Amniotic stem cell (primary cell): ENCODE measurements at regions not wholly inside any gene's neighbourhood (a gene's known extent, or its start where the extent isn't known, plus 50 kb on each side); places are given as distances from the start of the nearest gene placed in this dataset.
A peak's percentile ranks its signal among the peaks of the same experiment; 100 is the strongest.
"Not testable (repeated sequence)": the region's sequence is repeated elsewhere in the genome, so short reads cannot be mapped to it uniquely, and the experiment has no call there.

Experiments
- DNase-seq: peaks from one replicate; lab custom pipeline; 2025; lab: John Stamatoyannopoulos, UW

DNA sequence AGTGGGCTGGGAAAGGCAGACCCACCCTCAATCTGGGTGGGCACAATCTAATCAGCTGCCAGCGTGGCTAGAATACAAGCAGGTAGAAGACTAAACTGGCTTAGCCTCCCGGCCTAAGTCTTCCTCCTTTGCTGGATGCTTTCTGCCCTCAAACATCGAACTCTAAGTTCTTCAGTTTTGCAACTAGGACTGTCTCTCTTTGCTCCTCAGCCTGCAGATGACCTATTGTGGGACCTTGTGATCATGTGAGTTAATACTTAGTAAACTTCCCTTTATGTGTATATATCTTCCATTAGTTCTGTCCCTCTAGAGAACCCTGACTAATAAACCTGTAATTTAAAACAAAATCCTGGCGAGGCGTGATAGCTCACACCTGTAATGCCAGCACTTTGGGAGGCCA is 51.8 kb upstream of the SLC39A8 start:
- DNase-seq = not testable (repeated sequence)

DNA sequence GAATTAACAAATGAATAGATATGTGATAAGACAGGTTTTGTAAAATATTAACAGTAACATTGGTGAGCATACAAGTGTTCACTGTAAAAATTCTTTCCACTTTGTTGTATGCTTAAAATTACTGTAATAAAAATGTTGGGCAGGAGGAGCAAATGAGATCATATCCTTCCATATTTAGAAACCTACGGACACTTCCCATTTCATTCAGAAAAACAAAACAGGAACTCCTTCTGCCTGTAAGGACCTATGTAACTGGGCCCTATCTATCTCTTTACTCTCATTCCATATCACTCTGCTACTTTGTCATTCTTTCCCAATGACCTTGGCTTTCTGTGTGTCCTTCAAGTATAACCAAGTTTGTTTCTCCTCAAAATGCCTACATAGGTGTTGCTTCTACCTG is 53.7 kb upstream of the SLC39A8 start:
- DNase-seq = no peak

DNA sequence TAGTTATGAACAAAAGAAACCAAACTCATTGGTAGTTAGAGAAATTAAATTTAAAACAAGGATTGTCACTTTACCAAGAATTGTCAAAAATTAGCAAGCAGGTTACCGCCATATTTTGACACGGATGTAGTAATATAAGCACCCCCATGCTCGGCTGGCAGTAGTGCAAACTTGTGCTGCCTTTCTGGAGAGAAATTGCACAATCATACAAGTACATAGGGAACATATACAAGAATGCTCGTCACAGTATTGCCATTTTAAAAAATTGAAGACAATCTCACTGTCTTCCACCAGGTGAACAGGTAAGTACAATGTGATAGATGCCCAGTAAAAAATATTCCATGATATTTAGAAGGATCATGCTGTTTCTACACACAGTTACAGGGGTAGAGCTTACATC is 55.6 kb upstream of the SLC39A8 start:
- no peak for DNase-seq

GRCh38 chr4:102402223-102402622 is 56.9 kb upstream of the SLC39A8 start:
- no peak for DNase-seq

GRCh38 chr4:102403116-102403515 is 57.8 kb upstream of the SLC39A8 start:
- DNase-seq = no peak

GRCh38 chr4:102404431-102404969 is 59.2 kb upstream of the SLC39A8 start:
- no peak for DNase-seq

GRCh38 chr4:102405821-102406401 is 60.6 kb upstream of the SLC39A8 start:
- no peak for DNase-seq

DNA sequence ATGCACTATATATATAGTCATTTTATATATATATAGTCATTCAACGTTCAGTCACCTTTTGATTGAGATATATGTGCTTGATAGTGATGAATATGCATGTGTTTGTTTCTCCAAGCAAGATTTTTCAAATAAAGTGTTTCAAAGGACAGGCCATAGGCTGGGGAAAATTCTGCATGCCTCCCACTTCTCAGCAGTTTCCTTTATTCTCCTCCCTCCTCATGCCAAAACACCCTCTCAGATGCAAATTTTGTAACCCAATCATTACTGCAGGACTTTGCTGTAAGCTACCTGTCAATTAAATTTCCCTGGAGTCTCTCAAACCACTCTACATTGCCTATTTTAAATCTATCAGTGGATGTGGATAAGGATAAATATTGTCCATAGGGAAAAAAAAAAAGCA is 65.6 kb upstream of the SLC39A8 start:
- not testable (repeated sequence) for DNase-seq

GRCh38 chr4:102411408-102411807 is 66.1 kb upstream of the SLC39A8 start:
- no peak for DNase-seq

DNA sequence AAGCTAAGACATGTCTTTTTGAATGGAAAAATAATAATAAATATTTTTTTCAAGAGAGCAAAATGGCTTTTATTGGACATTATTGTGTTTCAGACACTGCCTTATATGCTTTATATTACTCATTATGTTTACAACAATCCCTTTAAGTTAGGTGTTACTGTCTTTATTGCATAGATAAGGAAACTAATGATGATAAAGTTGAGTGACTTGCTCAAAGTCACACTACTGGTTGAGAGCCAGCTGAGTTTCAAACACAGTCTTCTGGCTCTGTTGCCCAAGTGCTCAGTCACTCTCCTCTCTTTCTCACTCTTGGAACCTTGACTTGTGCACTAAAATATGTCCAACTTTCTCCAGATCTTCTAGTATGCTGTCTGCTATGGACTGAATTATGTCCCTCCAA is 71.5 kb upstream of the SLC39A8 start:
- DNase-seq = no peak

- DNase-seq = no peak
Measured at GRCh38 chr4:102420563-102421398, 75.5 kb upstream of the SLC39A8 start.

GRCh38 chr4:102422843-102423242 is 77.6 kb upstream of the SLC39A8 start:
- DNase-seq = no peak

DNA sequence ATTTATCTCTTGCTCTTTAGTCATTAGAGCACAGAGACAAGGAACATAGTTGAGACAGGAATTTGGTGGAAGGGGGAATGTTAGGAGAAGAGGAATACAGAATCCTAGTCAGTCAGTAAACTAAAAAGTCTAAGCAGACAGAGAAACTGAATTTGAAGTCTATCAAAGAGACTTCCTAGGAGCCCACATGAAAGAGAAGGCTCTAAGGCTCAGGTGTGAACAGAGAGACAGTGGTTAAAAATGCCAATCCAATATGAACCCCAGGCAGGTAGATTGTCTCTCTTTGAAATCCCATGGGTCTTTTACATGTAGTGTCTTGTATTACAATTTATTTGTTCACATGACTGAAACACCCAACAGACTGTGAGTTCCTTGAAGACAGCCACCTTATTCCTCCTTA is 77.8 kb upstream of the NFKB1 start:
- no peak for DNase-seq

DNA sequence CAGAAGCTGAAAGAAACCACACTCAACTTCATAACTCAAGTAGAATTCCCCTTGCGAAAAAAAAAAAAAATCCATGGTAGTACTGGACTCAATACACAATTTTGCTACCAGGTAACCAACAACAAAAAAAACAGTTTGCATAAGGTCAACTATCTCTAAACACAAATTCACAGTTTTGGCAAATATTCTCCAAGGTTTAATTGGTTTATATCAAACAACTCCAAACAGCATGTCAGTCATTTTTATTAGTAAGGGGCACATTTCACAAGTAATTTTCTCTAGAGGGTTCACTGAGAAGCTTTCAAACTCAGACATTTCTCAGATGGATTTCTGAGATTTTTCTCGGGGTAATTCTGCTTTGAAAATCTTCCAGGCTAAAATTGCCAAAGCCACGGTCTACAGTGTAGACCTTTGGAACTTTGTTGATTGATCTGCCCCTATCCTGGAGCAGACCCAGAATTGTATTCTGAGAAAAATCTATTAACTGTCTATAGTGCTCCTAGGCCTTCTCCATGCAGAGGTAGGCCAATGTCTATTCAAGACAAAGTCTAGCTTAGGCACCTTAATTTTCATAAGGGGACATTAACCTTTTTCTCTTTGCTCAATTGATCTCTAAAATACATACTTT is 73.7 kb upstream of the NFKB1 start:
- DNase-seq = no peak

- no peak for DNase-seq
Measured at GRCh38 chr4:102428122-102428521, 73.0 kb upstream of the NFKB1 start.

DNA sequence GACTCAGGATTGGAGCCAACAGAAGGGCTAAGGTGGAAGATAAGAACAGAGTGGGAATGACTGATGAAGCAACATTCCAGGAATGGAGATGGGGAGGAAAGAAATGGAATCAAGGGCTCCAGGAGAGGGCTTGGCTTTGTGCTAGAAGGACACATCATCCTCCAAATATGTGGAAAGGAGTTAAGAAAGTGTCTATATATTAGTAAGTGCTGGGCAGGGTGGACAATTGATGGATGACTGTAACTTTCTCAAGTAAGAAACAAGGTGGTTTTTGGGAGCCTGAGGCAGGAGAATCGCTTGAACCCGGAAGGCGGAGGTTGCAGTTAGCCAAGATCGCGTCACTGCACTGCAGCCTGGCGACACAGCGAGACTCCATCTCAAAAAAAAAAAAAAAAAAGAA is 71.6 kb upstream of the NFKB1 start:
- DNase-seq = peak; percentile 47

GRCh38 chr4:102430461-102430910 is 70.7 kb upstream of the NFKB1 start:
- no peak for DNase-seq

GRCh38 chr4:102431608-102431961 is 69.6 kb upstream of the NFKB1 start:
- DNase-seq = no peak

DNA sequence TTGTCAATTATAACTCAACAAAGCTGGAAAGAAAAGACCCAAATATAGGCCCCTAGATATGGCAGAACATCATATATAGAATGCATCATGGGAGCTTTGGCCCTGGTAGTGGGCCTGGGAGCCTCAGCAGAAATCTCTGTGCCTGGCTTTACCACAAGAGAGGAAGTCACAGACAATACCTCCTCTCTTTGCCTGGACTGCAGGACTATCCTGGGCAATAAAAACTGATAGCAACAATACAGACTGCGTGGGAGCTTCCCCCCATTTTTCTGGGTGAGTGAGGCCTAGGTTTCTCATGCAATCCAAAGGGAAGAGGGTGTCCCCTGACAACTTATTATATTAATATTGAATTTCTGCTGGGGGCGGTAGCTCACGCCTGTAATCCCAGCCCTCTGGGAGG is 64.0 kb upstream of the NFKB1 start:
- no peak for DNase-seq

- no peak for DNase-seq
Measured at GRCh38 chr4:102438396-102439235, 62.5 kb upstream of the NFKB1 start.

- DNase-seq = peak; percentile 58
Measured at GRCh38 chr4:102439236-102439614, 61.9 kb upstream of the NFKB1 start.

GRCh38 chr4:102439812-102440211 is 61.3 kb upstream of the NFKB1 start:
- peak; percentile 45 for DNase-seq
